Putamen (tissue), 1 donor: ENCODE measurements at regions not wholly inside any gene's neighbourhood (a gene's known extent, or its start where the extent isn't known, plus 50 kb on each side); places are given as distances from the start of the nearest gene placed in this dataset.
"Not testable (repeated sequence)": the region's sequence is repeated elsewhere in the genome, so short reads cannot be mapped to it uniquely, and the experiment has no call there.

ENCODE experiments used
- DNase-seq: peaks from one replicate; pipeline ENCODE4 v3.0.0-alpha.2; 2016; ENCODE audit warnings: low spot score

- DNase-seq, result no peak
Measured at GRCh38 chr5:96133341-96134079, 171.9 kb upstream of the ELL2 start.

GRCh38 chr5:96129276-96129675 is 167.6 kb upstream of the ELL2 start:
- no peak for DNase-seq

- no peak for DNase-seq
Measured at GRCh38 chr5:96128204-96128864, 166.7 kb upstream of the ELL2 start.

GRCh38 chr5:96127538-96127937 is 165.9 kb upstream of the ELL2 start:
- DNase-seq, result no peak

GRCh38 chr5:96125231-96125891 is 163.7 kb upstream of the ELL2 start:
- no peak for DNase-seq

- no peak for DNase-seq
Measured at GRCh38 chr5:96124589-96124988, 162.9 kb upstream of the ELL2 start.

- DNase-seq, result no peak
Measured at GRCh38 chr5:96123418-96123817, 161.8 kb upstream of the ELL2 start.

GRCh38 chr5:96121364-96121763 is 159.7 kb upstream of the ELL2 start:
- no peak for DNase-seq

GRCh38 chr5:96120120-96120519 is 158.5 kb upstream of the ELL2 start:
- no peak for DNase-seq

- no peak for DNase-seq
Measured at GRCh38 chr5:96117771-96118651, 156.4 kb upstream of the ELL2 start.

- DNase-seq, result no peak
Measured at GRCh38 chr5:96115147-96115807, 153.6 kb upstream of the ELL2 start.

GRCh38 chr5:96114736-96115135 is 153.1 kb upstream of the ELL2 start:
- no peak for DNase-seq

- no peak for DNase-seq
Measured at GRCh38 chr5:96113170-96113939, 151.7 kb upstream of the ELL2 start.

- DNase-seq, result no peak
Measured at GRCh38 chr5:96112703-96113102, 151.1 kb upstream of the ELL2 start.

GRCh38 chr5:96112123-96112670 is 150.5 kb upstream of the ELL2 start:
- no peak for DNase-seq

- no peak for DNase-seq
Measured at GRCh38 chr5:96111080-96111756, 149.6 kb upstream of the ELL2 start.

GRCh38 chr5:96110300-96110699 is 148.6 kb upstream of the ELL2 start:
- DNase-seq, result no peak

GRCh38 chr5:96108629-96109028 is 147.0 kb upstream of the ELL2 start:
- DNase-seq, result not testable (repeated sequence)

- not testable (repeated sequence) for DNase-seq
Measured at GRCh38 chr5:96103829-96104228, 142.2 kb upstream of the ELL2 start.
